GM21515 (cell line): ENCODE measurements at regions not wholly inside any gene's neighbourhood (a gene's known extent, or its start where the extent isn't known, plus 50 kb on each side); places are given as distances from the start of the nearest gene placed in this dataset.

Source experiments
- ATAC-seq: cut with Tn5 transposase; IDR thresholded peaks from one replicate; pipeline ENCODE4 v1.9.1; 2021; ENCODE audit not compliant: unreplicated experiment

DNA sequence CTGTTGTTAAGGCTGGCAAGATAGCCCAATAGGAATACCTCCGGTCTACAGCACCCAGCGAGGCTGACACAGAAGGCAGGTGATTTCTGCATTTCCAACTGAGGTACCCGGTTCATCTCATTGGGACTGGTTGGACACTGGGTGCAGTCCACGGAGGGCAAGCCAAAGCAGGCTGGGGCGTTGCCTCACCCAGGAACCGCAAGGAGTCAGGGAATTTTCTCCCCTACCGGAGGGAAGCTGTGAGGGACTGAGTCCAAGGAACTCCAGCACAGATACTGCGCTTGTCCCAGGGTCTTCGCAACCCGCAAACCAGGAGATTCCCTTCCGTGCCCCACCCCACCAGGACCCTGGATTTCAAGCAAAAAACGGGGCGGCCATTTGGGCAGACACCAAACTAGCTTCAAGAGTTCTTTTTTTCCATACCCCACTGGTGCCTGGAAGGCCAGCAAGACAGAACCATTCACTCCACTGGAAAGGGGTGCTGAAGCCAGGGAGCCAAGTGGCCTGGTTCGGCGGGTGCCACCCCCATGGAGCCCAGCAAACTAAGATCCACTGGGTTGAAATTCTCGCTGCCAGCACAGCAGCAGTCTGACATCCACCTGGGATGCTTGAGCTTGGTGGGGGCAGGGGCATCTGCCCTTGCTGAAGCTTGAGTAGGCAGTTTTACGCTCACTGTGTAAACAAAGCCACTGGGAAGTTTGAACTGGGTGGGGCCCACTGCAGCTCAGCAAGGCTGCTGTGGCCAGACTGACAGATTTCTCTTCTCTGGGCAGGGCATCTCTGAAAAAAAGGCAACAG, 647.2 kb downstream of the BNC2 start:
- ATAC-seq: no peak

GRCh38 chr9:16230731-16231130, 639.7 kb downstream of the BNC2 start:
- ATAC-seq: no peak

GRCh38 chr9:16236311-16236710, 634.2 kb downstream of the BNC2 start:
- ATAC-seq: no peak

- ATAC-seq: no peak
These were observed 633.6 kb downstream of the BNC2 start for GRCh38 chr9:16236882-16237281.

- no peak for ATAC-seq
These were observed 631.8 kb downstream of the BNC2 start for GRCh38 chr9:16238623-16239138.

DNA sequence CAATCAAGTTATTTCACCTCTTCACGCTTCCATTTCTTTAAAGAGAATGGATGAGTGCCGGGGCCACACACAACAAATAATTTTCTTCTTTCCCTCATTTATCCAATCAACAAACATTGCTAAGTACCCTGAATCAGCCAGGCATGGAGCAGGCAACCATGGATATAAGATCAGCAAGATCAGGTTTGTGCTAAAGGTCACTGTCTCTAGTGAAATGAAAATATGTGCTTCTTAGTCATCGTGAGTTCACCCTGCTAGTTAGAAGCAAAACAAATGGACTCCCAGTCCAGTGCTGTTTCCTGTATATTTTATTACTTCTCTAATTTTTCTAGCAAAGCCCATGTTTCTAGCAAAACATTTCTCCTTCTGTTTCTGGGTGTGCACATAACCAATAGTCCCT, 629.2 kb downstream of the BNC2 start:
- ATAC-seq: no peak

DNA sequence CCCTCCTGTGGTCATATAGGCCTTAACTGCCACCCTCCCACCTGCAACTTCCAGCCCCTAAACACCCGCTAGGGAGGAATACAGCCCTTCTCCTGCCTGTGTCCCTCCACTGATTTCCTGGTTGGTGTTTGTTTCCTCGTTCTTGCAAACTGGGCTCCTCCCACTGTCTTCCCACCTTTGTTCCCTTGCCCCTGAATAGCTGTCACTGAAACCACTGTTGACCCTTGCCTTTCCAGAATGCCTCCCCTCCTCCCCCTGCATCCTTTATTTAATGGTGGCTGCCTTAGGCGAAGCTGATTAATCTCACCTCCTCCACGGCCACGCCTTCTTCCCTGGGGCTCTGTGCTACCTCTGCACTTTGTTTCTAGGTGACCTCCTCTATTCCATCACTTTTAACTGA, 626.7 kb downstream of the BNC2 start:
- no peak for ATAC-seq

- ATAC-seq: no peak
These were observed 624.6 kb downstream of the BNC2 start for GRCh38 chr9:16245756-16246440.

- no peak for ATAC-seq
These were observed 623.7 kb downstream of the BNC2 start for GRCh38 chr9:16246785-16247184.

DNA sequence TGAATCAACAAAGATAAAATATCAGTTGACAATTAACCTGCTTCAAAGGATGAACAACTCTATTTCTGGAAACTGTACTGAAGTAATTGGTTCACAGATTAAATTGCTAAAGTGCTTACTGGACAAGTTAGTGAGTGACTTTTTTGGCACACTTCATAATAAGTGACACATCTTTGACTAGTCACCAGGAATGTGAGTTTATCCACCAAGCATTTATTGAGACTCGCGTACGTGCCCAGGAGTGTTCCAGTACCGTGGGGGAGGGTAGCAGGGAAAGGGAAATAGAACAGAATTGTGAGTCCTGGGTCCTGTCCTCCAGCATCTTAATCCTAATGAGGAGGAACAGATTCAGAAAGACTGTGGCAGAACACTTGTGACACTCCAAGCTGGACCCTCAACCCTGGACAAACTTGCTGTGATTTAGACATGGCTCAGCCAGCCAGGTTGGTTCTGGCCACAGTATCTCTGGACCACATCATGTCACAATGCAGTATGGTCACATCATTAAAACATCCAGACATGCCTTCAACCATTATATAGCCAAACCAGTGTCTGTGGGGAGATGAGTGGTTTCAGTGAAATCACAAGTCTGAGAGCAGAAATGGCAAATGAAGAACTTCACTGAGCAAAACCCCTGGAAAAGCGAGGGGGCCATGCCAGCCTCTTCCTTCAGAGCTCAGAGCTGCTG, 623.1 kb downstream of the BNC2 start:
- no peak for ATAC-seq

- no peak for ATAC-seq
These were observed 621.6 kb downstream of the BNC2 start for GRCh38 chr9:16248822-16249221.

- no peak for ATAC-seq
These were observed 617.9 kb downstream of the BNC2 start for GRCh38 chr9:16252616-16253015.

DNA sequence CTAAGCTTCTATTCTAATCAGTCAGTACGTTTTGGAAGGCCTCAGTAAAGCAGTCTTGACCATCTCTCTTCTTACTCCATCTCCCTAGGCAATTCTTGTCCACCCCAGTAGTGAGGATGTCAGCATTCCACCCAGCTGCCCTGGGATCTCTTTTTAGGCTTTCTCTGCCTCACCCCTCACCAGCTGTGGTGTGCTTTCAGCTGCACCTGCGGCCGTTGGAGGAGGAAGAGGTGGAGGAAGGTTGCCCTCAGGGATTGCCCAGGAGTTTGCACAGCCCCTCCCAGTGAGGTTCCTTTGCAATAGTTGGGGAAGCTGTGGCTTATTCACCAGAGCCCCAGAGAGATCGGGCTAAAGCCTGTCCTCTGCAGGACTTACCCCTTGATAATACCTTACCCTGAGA, 615.8 kb downstream of the BNC2 start:
- ATAC-seq: no peak

- ATAC-seq: no peak
These were observed 615.3 kb downstream of the BNC2 start for GRCh38 chr9:16255217-16255616.

- no peak for ATAC-seq
These were observed 612.9 kb downstream of the BNC2 start for GRCh38 chr9:16257604-16258003.

GRCh38 chr9:16258191-16258590, 612.3 kb downstream of the BNC2 start:
- no peak for ATAC-seq

DNA sequence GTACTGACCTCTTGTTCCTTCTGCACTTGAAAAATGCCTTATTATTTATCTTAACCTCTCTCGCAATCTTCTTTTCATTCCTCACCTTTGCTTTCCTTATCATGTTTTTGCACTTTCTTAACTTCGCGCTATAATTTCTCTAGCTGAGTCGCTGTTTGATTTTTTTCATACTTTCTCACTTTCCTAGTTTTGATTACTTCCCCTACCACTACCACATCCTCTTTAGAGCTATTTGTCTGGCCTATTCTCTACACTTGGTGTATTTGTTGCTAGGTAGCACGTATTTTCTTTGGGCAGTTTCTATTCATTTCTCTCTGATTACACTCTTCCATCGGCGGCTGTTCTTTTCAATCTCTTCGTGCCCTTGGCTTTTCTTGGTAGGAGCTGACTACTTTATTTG, 611.8 kb downstream of the BNC2 start:
- no peak for ATAC-seq

- ATAC-seq: no peak
These were observed 607.8 kb downstream of the BNC2 start for GRCh38 chr9:16262477-16263261.

- no peak for ATAC-seq
These were observed 604.8 kb downstream of the BNC2 start for GRCh38 chr9:16265688-16266087.

DNA sequence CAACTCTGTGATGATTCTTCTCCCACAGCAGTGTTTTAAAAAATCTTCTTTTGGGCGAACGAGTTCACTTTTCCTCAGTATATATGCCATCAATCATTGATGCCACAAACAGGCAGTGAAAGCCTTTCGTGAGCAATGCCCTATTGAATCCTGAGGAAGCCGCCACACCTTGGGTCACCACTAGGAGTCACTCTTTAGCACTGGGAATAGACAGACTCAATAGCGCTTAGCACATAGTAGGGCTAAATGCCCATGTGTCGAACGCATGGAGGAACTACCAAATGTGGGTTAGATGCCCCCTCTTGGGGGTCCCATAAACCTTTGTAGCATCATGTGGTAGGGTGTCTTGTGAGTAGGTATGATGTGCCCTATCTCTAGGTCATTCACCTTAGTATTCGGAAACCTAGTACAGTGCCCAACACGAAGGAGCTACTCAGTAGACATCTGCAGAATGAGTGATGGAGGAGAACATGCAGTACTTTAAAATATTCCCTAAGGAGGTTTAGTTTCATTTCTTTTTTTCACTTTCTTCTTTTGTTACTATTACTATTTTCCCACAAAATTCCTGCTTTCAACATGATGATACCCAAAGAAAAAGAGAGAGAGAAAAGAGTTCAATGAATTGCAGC, 603.7 kb downstream of the BNC2 start:
- ATAC-seq: no peak
